HEK293 (cell line): ENCODE measurements at regions not wholly inside any gene's neighbourhood (a gene's known extent, or its start where the extent isn't known, plus 50 kb on each side); places are given as distances from the start of the nearest gene placed in this dataset.

Experiments
- MYNN ChIP-seq: fragments of 450-650 bp; formaldehyde crosslinking; IDR thresholded peaks from 2 replicates; pipeline ENCODE4 v1.5.1; 2016; ENCODE audit warnings: missing biosample characterization, missing genetic modification characterization, borderline replicate concordance
- ZNF174 ChIP-seq: fragments of 450-650 bp; formaldehyde crosslinking; IDR thresholded peaks from 2 replicates; pipeline ENCODE4 v1.5.0; 2017; ENCODE audit warnings: missing biosample characterization, mild to moderate bottlenecking, missing genetic modification characterization
- ZNF558 ChIP-seq: fragments of 450-650 bp; formaldehyde crosslinking; IDR thresholded peaks from 2 replicates; pipeline ENCODE4 v1.5.1; 2016; ENCODE audit warnings: missing biosample characterization, missing genetic modification characterization
- ZNF792 ChIP-seq: fragments of 450-650 bp; formaldehyde crosslinking; IDR thresholded peaks from 2 replicates; pipeline ENCODE4 v1.5.1; 2016; ENCODE audit warnings: missing biosample characterization, missing genetic modification characterization
- ZSCAN18 ChIP-seq: fragments of 450-650 bp; formaldehyde crosslinking; IDR thresholded peaks from 2 replicates; pipeline ENCODE4 v1.5.1; 2016; ENCODE audit warnings: missing biosample characterization, missing genetic modification characterization
- TF ChIP-seq, protein P1 (sequence below): fragments of 450-650 bp; formaldehyde crosslinking; IDR thresholded peaks from 2 replicates; pipeline ENCODE4 v1.5.1; 2016; ENCODE audit warnings: missing biosample characterization, missing genetic modification characterization

DNA sequence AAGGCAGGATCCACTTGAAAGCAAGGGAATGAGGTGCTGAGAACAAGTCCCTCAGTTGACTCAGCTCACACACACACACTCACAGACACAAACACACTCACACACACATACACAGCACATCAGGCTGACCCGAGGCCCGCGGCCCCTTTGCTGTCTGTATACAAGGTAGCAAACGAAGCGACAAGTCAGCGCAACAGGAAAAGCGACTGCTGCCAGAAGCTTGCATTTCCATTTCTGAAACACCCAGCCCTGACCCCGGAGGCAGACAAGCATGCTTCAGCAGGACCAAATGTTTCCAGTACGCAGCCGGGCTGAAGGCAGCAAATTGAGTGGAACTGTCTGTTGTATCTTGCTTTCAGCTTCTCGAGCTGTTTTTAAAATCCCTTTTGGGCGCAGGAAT is 501.6 kb downstream of the NPHP4 start:
- TF ChIP-seq, protein P1, sequence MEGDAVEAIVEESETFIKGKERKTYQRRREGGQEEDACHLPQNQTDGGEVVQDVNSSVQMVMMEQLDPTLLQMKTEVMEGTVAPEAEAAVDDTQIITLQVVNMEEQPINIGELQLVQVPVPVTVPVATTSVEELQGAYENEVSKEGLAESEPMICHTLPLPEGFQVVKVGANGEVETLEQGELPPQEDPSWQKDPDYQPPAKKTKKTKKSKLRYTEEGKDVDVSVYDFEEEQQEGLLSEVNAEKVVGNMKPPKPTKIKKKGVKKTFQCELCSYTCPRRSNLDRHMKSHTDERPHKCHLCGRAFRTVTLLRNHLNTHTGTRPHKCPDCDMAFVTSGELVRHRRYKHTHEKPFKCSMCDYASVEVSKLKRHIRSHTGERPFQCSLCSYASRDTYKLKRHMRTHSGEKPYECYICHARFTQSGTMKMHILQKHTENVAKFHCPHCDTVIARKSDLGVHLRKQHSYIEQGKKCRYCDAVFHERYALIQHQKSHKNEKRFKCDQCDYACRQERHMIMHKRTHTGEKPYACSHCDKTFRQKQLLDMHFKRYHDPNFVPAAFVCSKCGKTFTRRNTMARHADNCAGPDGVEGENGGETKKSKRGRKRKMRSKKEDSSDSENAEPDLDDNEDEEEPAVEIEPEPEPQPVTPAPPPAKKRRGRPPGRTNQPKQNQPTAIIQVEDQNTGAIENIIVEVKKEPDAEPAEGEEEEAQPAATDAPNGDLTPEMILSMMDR (tag by site-specific recombination), result no peak
- no peak for TF ChIP-seq MYNN
- TF ChIP-seq ZNF792, result no peak
- no peak for TF ChIP-seq ZNF558 (tag by site-specific recombination)
- no peak for TF ChIP-seq ZNF174 (tag by site-specific recombination)
- no peak for TF ChIP-seq ZSCAN18 (tag by site-specific recombination)
